CD4-positive, alpha-beta T cell treated with Interferon gamma for 1 hour (primary cell): ENCODE measurements at regions not wholly inside any gene's neighbourhood (a gene's known extent, or its start where the extent isn't known, plus 50 kb on each side); places are given as distances from the start of the nearest gene placed in this dataset.

Experiments used
- DNase-seq: peaks from one replicate; pipeline ENCODE4 v3.0.0-alpha.2; 2020

DNA sequence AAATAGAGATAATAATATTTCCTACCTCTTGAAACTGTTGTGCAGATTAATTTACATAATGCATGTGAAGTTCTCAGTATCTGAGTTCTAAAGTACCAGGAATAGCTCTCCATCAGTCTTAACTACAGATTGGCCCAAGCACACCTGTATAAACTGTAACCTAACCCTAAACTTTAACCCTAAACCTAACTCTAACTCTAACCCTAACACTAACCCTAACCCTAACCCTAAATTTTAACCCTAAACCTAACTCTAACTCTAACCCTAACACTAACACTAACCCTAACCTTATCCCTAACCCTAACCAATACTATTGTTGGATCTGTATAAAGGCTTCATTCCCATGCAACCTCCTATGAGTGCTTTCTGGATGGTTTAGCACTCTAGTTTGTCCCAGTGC is 1445.9 kb upstream of the TENM4 start:
- no peak for DNase-seq

DNA sequence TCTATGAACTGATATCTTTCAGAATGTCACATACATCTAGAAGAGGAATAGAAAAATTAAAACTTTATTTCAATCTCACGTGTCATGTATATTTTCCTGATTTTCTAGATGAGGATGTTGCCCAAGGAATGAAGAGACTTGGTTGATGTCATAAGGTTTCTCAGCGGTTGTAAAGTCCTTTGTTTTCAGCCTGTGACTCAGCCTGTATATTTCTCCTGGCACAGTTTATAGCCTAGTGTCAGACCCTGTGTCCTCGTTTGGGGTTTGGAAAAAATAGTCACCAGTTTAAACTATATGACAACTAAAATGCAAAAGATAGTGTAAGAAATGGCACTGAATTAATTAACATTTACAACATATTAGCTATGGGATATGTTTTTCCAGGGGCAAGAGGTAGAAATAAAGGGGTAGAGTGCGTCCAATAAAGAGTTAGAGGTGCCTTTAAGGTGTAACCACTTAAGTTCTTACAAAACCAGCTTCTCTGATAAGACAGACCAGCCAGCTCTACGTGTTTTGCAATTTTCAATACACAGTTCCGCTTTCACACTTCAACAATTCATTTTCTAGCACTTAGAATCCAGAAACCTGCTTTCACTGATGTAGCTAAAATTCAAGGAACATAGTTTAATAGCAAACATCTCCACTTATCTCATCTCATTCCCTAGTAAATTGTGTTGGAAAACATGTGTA is 1432.6 kb upstream of the TENM4 start:
- no peak for DNase-seq

DNA sequence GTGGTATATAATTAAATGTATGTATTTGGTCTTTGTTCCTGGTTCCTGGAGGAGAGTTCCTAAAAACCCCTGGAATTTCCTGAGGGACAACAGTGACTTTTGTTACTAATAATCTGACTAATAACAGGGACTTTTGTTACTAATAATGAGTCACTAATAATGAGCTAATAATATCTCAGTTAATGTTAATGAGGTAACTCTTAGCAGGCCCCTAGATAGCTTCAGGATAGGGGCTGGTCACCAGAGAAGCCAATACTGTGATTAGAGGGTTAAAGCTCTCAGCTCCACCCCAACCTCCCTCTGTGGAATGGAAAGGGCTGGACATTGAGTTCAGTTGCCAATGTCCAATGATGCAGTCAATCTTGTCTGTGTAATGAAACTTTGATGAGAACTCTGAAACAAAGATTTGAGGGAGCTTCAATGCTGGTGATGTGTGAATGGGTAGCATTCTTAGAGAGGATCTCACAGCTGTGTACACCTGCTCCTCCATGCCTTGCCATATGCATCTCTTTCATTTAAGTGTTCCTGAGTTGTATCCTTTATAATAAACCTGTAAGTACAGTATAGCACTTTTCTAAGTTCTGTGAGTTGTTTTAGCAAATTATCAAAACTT is 1431.4 kb upstream of the TENM4 start:
- no peak for DNase-seq

DNA sequence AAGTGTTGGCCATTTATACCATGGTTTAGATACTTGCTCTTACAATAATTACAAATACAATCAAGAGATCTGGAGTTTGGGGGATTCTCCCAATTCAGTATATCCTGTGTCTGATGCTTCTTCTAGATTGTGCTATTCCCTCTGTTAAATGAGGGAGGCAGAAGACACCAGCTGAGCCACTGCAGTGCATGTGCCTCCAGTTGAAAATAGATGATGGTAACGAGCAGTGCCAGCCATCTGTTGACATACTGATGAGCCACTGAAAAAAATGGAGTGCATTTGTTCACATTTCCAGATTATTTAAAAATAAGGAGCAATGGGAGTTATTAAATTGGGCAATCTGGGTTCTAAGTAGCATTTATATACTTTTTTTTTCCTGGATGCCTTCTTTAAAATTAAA is 1428.0 kb upstream of the TENM4 start:
- DNase-seq, result no peak

DNA sequence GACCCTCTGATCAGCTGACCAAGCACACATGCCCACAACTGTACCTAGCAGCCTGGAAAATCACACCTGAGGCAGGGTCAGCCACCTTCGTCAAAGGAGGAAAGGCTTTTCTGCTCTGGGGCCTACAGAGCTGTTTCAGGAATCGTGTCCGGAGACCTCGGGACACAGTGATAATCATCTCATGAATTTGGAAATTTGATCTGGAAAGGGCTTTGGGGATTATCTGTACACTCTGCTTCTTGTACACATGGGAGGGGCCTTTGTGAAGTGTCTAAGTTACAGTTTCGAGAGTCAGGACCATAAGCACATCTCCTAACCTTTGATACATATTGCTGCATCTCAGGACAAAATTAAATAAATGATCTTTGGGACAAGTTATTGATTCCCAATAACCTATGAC is 1421.2 kb upstream of the TENM4 start:
- no peak for DNase-seq

DNA sequence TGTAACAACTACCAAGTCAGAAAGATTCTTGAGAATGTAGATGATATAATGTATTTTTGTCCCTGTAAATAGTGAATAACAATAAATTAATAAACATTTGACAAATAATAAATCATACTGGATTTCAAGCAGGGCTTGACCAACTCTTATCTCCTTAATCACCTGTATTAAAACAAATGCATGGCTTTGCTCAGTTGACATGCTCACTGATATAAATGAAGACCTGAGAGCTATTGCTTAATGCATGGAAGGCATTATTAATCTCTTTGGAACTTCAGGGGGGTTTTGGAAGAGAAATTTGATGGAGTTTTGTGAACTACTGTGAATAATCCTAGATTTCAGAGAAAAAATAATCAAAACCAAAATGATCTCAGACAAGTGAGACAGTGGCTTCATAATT is 1420.4 kb upstream of the TENM4 start:
- DNase-seq, result no peak

DNA sequence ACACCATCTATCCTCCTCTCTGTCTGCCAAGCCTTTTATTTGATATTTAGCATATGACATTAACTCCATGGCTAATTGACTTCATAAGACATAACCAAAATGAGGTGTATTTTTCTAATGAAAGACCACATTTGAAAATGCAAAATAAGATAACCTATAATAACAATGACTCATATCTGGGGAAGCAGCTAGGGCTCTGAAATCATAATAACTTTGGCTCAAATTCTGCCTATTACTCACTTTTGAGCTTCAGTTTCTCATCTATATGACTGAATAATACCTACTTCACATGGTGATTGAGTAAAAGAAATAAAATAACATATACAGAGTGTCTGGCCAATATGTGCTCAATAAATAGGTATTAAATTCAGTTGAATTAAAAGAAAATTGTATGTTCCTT is 1419.8 kb upstream of the TENM4 start:
- no peak for DNase-seq

DNA sequence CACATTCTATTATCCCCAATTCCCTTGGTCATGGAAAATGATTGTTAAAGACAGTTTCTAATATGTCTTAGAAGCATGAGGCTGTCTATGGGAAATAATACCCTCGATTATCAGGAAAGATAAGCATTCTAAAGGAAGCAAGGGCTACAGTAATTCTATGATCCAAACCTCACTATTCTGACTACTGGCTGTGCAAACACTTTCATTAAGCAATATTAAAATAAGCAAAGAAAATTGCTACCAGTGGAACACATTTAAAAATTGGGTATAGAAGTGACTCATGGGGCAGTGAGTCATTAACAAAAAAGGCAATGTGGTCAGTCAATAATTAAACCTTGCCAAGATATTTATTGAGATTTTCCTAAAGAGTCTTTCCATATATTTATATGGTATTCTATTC is 1415.2 kb upstream of the TENM4 start:
- DNase-seq, result no peak

DNA sequence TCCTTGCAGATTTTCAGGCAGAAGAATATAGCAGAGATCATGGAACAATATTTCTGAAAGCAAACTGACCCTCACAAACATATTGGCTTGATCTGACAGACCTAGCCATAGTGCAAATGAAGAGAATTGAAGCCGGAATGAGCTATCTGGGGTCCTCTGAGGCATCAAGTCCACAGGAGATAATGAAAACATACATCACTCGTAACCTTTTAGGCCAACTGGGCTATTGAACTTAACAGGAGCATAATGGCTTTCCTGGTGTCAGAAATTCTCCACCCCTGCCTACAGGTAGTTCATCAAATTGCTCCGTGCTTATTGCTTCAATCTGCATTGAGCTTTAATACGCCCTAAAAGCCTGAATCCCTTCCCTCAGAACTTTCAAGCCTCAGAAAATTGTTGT is 1414.6 kb upstream of the TENM4 start:
- no peak for DNase-seq

DNA sequence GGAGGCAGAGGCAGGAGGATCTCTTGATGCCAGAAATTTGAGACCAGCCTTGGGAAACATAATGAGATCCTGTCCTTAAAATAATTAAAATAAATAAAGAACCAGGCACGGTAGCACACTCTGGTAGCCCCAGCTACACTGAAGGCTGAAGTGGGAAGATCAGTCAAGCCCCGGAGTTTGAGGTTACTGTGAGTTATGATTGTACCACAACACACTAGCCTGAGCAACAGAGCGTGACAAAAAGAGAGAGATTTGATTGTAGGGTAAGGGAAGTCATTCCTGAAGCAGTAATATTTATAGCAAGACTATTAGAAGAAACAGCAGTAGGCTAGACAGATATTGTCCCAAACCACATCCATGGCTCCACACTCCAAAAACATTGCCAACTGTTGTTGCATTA is 1408.4 kb upstream of the TENM4 start:
- no peak for DNase-seq

DNA sequence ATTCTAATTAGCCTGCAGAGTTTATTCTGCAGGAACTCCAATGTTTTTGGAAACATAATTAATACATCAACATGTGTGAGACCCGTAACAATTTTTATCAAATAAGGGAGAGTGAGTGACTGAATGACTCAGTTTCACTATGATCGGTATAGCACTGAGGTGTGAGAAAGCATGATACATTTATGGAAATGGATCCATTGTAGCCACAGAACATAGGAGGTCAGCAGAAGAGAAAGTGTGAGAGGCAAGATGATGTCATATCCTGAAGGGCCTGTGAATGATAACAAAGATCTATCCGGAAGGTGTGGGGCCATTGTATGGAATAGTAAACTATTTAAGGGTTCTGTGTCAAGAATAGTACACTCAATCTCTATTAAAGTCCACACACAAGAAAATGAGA is 1406.1 kb upstream of the TENM4 start:
- DNase-seq, result no peak

DNA sequence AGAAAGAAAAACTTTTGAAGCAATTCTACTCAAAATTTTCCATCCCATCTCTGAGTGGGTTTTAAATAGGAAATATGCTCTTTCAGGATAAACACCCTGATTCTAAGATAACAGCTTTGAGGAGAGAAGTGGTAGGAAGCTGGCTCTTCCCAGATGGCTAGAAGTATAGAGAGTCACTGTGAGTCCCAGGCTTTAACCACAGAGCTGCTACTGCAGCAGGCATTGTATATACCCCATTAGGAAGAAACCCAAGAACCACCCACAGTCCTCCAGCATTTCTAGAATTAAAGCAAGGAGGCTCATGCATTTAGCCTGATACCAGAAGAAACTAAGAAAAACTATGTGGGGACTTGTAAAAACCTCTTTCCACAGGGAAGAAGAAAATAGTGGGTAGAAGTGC is 1405.6 kb upstream of the TENM4 start:
- DNase-seq, result no peak

DNA sequence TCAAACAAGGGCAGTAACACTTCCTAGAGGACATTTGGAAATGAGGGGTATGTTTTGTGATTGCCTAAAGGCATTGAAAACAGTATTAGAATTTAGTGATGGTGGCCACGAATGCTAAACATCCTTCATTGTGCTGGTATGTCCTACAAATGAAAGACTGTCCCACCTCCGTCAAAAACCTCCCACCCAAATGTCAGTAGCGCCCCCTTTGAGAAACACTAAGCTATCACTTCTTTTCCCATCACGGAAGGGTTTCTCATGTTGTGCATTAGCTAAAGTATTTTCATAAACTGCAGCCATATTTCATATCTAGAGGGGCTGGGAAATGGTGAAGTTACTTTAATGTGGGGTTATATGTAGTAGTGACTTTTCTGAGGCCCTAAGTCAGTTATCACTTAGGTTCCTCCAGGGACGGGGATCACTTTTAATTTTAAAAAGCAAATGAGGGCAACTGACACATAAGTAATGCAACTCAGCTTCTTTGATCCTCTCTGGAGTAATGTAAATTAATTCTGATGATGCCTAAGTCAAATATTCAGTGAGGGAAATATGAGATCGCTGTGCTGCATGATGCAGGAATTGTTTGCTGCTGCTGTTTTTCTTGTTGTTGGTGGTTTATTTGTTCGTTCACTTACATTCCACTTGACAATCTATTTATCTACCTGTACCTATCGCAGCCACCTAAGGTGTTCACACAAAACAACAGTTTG is 1403.4 kb upstream of the TENM4 start:
- no peak for DNase-seq

DNA sequence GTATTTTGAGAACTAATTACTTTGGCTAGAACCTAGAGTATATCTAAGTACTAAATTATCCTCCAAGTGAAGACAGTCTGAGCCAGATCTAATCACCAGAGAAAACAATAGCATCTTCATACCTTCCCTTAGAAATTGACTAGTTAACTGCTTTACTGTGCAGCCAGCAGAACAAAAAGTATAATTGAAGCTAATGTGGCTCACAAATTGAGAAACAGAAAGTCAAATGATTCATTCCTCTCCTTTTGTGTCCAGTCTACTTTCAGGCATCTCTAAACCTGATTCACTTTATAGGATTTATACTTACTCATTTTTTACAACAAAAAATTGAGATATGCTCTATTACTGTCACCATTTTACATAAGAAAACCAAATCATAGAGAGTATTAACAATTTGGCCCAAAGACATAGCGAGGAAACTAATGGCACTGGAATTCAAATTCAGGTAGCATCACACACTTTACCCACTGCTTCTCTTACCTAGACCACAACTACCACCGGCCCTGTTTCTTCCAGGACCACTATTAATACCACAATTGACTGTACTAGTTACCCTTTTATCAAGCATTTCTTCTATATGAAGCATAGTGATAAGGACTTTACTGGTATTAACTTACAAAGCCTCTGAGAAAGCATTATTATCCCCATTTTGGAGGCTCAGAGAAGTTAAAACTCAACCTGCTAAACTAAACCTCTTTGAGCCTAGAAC is 1402.6 kb upstream of the TENM4 start:
- DNase-seq, result no peak

DNA sequence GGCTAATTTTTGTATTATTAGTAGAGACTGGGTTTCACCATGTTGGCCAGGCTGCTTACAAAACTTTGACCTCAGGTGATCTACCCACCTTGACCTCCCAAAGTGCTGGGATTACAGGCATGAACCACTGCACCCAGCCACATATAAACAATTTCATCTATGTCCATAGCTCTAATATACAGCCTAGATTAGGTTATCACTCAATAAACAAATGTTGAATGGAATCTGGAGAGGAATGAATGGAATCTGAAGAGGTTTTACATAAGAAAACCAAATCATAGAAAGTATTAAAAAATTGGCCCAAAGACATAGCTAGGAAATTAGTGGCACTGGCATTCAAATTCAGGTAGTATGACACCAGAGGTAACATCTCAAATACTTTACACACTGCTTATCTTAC is 1401.4 kb upstream of the TENM4 start:
- DNase-seq, result no peak

DNA sequence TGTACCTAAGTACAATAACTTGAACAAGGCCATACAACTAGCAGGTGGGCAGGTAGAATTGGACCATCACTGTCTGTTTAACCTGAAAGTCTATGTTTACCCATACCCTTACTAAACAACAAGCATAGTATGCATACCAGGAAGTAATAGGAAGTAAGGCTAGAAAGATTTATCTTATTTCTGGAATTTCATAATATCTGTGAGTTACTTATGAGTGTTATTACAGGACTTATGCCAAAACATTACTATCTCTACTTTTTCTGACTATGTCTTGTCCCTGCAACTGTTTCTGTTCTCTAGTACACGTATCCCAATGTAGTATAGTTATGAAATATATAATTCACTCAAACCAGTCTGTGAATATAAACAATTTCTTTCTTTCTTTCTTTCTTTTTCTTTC is 1400.8 kb upstream of the TENM4 start:
- no peak for DNase-seq

DNA sequence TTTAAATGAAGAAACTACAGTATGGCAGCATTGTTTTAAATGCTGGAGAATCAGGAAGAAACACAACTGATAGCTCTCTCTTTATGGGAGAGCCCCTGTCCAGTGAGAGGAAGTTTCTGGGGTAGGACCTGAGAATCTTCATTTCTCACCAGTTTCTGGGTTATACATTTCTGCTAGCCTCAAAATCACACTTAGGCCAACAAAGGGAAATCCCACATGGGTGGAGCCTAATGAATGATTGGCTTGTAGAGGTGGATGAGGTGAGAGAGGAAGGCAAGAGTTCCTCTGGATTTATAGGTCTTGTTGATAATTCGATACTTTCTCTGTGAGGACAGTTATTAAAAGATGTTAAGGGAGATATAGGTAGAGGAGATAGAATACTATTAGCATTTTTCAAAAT is 1397.3 kb upstream of the TENM4 start:
- no peak for DNase-seq

DNA sequence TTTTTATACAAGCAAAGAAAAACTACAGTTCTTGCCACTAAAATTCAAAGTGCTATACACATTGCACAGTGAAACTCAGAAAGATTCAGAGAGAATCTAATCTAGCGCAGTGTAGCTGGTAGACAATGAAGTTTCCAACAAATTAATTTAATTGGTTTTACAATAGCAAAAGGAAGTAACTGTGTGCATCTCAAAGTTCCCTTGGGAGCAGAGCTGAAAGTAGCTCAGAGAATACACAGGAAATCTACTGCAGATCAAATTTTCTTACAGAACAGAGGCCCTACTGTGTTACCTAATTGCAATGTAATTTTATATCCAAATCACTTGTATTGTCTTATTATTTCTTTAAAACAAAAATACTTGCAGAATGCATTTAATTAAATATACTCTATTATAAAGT is 1396.2 kb upstream of the TENM4 start:
- DNase-seq, result no peak

DNA sequence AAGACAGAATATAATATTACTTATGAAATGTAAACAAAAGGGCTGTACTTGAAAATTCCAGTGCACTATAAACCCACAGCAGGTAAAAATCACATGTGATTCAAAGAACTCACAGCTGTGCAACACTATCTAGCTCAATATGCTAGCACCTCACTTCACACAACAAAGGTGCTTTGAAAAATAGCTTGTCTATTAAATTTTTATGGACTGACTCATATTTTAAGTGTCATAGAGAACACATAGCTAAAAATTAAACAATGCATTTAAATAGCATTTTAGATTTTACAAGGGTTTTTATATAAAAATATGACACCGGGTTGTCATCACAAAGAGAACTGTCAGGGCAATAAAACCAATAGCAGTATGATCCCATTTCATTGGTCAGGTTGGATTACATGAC is 1390.5 kb upstream of the TENM4 start:
- DNase-seq, result no peak

DNA sequence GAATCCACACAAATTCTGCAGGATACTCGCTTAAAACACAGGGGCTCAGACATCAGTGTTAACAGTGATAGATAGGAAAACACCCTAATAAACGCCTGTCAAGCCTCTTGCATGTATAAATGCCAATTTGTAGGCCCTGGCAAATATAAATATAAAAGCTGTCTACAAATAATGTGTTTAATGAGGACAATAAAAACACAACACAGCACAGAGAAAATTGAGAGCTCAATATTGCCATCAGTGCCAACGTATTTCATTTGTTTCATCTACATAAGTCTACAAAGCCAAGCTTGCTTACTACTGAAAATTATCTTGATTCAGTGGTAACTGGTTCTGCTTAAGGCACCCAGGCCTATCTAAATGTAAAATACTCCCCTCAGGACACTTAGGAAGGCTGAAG is 1387.0 kb upstream of the TENM4 start:
- no peak for DNase-seq

DNA sequence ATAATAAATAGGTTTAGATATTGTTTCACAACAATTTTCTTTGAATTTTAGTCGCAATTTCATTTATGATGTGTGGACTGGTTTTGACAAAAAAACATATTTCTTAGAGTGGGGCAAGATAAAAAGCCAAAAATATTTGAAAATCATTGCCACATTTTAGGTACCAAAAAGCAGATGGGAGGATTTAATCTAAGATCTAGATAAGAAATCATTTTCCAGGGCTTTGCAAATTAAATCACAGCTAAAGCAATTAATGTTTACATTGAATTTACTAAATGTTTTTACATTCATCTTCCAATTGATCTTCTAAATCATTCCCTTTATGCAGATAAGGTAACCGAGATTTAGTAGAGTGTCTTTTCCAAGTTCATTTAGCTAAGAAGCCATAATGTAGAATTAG is 1386.0 kb upstream of the TENM4 start:
- DNase-seq, result no peak

DNA sequence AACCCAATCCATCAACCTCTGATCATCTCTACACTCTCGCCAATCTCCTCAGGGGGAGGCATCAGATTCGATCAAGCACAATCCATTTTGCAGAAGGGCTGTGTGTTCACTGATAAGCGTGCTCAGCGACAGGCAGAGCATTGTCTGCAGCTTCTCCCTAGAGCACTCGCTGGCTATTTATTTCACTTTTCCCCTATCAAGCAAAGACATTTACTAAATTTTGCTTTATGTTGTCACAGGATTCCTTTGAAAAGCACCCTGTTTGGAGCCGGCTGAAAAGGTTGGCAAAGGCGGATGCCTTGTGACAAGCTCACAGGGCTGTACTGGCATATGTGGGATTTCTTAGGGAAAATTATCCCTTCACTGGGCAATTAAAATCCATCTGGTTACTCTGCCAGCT is 1381.5 kb upstream of the TENM4 start:
- no peak for DNase-seq

DNA sequence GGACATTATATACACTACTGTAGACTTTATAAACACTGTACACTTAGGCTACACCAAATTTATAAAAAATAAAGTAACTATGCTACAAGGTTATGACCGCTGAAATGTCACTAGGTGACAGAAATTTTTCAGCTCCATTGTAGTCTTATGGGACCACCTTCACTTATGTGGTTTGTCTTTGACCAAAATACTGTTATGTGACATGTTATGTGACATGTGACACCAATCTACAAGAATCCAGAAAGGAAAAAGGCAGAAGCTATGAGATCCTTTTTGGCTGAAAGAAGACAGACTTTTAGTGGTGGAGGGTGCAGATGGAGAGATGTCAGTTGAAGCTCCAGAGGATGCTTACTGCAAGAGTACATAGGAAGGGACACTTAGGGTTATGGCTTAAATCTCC is 1378.4 kb upstream of the TENM4 start:
- no peak for DNase-seq

DNA sequence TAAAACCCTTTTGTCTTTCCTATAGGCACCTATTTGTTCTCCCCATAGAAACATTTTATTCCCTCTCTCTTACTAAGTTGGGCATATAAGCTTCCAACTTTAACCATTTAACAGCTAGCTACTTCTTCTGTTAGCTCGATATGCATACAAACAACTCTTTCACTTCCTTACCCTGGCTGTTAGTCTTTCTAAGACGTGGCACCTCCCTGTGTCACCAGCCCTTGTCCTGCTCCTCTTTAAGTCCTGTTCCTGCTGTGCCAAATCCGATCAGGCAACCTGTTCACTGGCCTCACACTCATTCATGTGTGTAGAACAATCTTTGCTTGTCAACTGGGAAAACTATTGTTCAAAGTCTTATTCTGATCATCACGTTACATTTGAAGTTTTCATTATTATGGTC is 1376.1 kb upstream of the TENM4 start:
- no peak for DNase-seq
